Right lobe of liver (tissue), 6 donors: ENCODE measurements at regions not wholly inside any gene's neighbourhood (a gene's known extent, or its start where the extent isn't known, plus 50 kb on each side); places are given as distances from the start of the nearest gene placed in this dataset.

Source experiments
- ATAC-seq, 4 donors: fragments of 200-7000 bp; cut with Tn5 transposase; one replicate each; pipeline ENCODE4 v1.9.1; 2020; ENCODE audit warnings: mild to moderate bottlenecking in 4 of 4, moderate library complexity in 4 of 4
- DNase-seq, 3 donors: peaks; one replicate each; pipeline ENCODE4 v3.0.0-alpha.2; 2020
- H3K27ac ChIP-seq, 3 donors: fragments of 200-600 bp; one replicate each; pipeline ENCODE4 v1.8.0; 2022
- H3K27me3 ChIP-seq, 2 donors: fragments of 200-600 bp; one replicate each; pipeline ENCODE4 v1.8.0; 2022
- H3K36me3 ChIP-seq, 4 donors: fragments of 200-600 bp; sonication (generic) in 1 of 4; one replicate each; pipeline versions ENCODE4 v1.5.1 to v1.8.0; 2017 to 2022; ENCODE audit warnings: control low read depth in 1 of 4
- H3K4me1 ChIP-seq, 4 donors: fragments of 200-600 bp; sonication (generic) in 1 of 4; one replicate each; pipeline versions ENCODE4 v1.5.1 to v1.8.0; 2017 to 2022; ENCODE audit warnings: control low read depth in 1 of 4
- H3K4me3 ChIP-seq, 3 donors: fragments of 200-600 bp; one replicate each; pipeline ENCODE4 v1.8.0; 2022
- H3K9me3 ChIP-seq, 4 donors: fragments of 200-600 bp; sonication (generic) in 1 of 4; one replicate each; pipeline versions ENCODE4 v1.5.1 to v1.8.0; 2017 to 2022; ENCODE audit warnings: control low read depth in 1 of 4
- CTCF ChIP-seq, 4 donors: fragments of 200-600 bp in 3 of 4; fragments of 450-650 bp in 1 of 4; IDR thresholded peaks; one replicate each; pipeline versions ENCODE4 v1.5.1 to v1.8.0; 2016 to 2022; ENCODE audit warnings: antibody characterized with exemption in 4 of 4, mild to moderate bottlenecking in 2 of 4
- POLR2A ChIP-seq: fragments of 450-650 bp; IDR thresholded peaks from one replicate; pipeline ENCODE4 v1.6.1; 2017; ENCODE audit warnings: antibody characterized with exemption, mild to moderate bottlenecking
- WGBS: methylation state at CpG from one replicate; pipeline ENCODE4 v1.1.6; 2018; ENCODE audit warnings: low coverage, low lambda C conversion rate; ENCODE audit not compliant: insufficient coverage; ENCODE audit errors: missing lambda C conversion rate; 5-methylcytosine and 5-hydroxymethylcytosine counted together
- intact Hi-C, 2 donors: fragments of 100-400 bp; cut with DNase I; formaldehyde crosslinking; loops; one replicate each; pipeline versions ENCODE4 v1.11.2 to v1.14.1; 2022
- donor health status: DM: no; HTN: yes; CAD: no.
- donor health status: DM: no; HTN: no; CAD: no.
- donor health status: DM: no; HTN: no; CAD: no.
- donor health status: DM: no; HTN: yes; CAD: no.
- donor health status: DM: no; HTN: yes; CAD: no.

GRCh38 chr6:2558861-2559801 is 191.6 kb downstream of the MYLK4 start:
- no peak for TF ChIP-seq CTCF (IDR thresholded peaks at IDR 0.05)
- no peak for TF ChIP-seq POLR2A
- intact Hi-C loops = no loop called here
- Histone ChIP-seq H3K36me3 (no peaks in the 10 kb centered on the region), H3K9me3 (no peaks in the 10 kb centered on the region), H3K27ac (no peak overlapping the region), H3K4me1 (no peaks in the 10 kb centered on the region), H3K27me3 (no peaks in the 10 kb centered on the region), H3K4me3 (no peak overlapping the region)
- WGBS = 75% methylated on average over 13 of the region's 25 CpGs
- ATAC-seq (no peak), DNase-seq (no peak)

DNA sequence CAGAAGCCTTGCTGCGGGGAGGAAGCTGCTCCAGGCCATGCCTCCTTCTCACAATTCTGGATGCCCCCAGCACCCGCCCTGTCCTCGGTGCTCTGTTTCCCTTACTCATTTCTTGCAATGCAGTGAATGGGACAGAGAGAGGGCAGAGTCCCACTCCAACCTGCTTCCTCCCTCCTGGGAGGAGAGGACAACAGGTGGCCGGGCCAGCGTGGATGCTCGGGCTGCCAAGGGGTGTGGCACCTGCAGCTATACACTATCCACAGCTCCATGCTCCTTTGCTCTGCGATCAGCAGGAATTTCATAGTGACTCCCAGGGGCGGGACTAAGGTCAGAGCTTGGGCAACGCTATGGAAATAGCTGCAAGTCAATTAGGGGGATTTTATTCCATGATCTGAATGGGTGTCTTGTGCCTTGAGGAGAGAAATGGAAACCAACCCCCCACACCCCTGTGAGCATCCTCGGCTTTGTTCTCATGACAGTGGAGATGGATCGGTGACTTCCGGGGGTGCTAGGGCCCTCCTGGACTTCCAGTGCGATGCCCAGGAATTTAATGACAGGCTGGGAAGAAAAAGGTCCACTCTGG is 192.5 kb downstream of the MYLK4 start:
- no peak for TF ChIP-seq CTCF (IDR thresholded peaks at IDR 0.05)
- no peak for TF ChIP-seq POLR2A
- Histone ChIP-seq H3K27me3 (no peaks in the 10 kb centered on the region), H3K27ac (no peak overlapping the region), H3K9me3 (no peaks in the 10 kb centered on the region), H3K36me3 (no peaks in the 10 kb centered on the region), H3K4me1 (no peaks in the 10 kb centered on the region), H3K4me3 (no peak overlapping the region)
- intact Hi-C loops = no loop called here
- WGBS = 70% methylated on average over 2 of the region's 13 CpGs
- DNase-seq (no peak), ATAC-seq (no peak)

GRCh38 chr6:2557181-2557720 is 193.5 kb downstream of the MYLK4 start:
- no peaks in the 10 kb centered on the region for H3K9me3 ChIP-seq
- WGBS = 89% methylated on average over 2 of the region's 7 CpGs
- intact Hi-C loops = no loop called here
- DNase-seq = no peak
- no peak overlapping the region for H3K4me3 ChIP-seq
- ATAC-seq = no peak
- no peaks in the 10 kb centered on the region for H3K4me1 ChIP-seq
- no peak overlapping the region for H3K27ac ChIP-seq
- H3K27me3 ChIP-seq = no peaks in the 10 kb centered on the region
- H3K36me3 ChIP-seq = no peaks in the 10 kb centered on the region
- no peak for TF ChIP-seq CTCF (IDR thresholded peaks at IDR 0.05)
- no peak for TF ChIP-seq POLR2A

- Histone ChIP-seq H3K9me3 (no peaks in the 10 kb centered on the region), H3K4me3 (no peak overlapping the region), H3K27me3 (no peaks in the 10 kb centered on the region), H3K27ac (no peak overlapping the region), H3K4me1 (no peaks in the 10 kb centered on the region), H3K36me3 (no peaks in the 10 kb centered on the region)
- no peak for DNase-seq
- no peak for ATAC-seq
- intact Hi-C loops = no loop called here
- 83% methylated on average over 5 of the region's 5 CpGs for WGBS
- no peak for TF ChIP-seq CTCF (IDR thresholded peaks at IDR 0.05)
- no peak for TF ChIP-seq POLR2A
These were observed 194.0 kb downstream of the MYLK4 start for GRCh38 chr6:2556761-2557160.
